Body of pancreas (tissue), 4 donors: ENCODE measurements at regions not wholly inside any gene's neighbourhood (a gene's known extent, or its start where the extent isn't known, plus 50 kb on each side); places are given as distances from the start of the nearest gene placed in this dataset.

Source experiments
- CTCF ChIP-seq, 7 experiments: fragments of 450-650 bp in 4 of 7; fragments of 200-600 bp in 3 of 7; sonication (generic) in 3 of 7; IDR thresholded peaks; one replicate each; pipeline ENCODE4 v1.5.1; 2016 to 2019; ENCODE audit warnings: antibody characterized with exemption in 7 of 7
- POLR2A ChIP-seq, 3 donors: fragments of 450-650 bp; IDR thresholded peaks; one replicate each; pipeline ENCODE4 v1.6.1; 2016; ENCODE audit warnings: antibody characterized with exemption in 3 of 3, mild to moderate bottlenecking in 2 of 3

- TF ChIP-seq CTCF (IDR thresholded peaks at IDR 0.05) (no peak), POLR2A (IDR thresholded peaks at IDR 0.05) (no peak)
Observed at GRCh38 chr18:38038242-38038641, 472.6 kb upstream of the CELF4 start.
